ENCODE measurements at regions not wholly inside any gene's neighbourhood (a gene's known extent, or its start where the extent isn't known, plus 50 kb on each side); places are given as distances from the start of the nearest gene placed in this dataset.

- TF ChIP-seq TSHZ2 (CRISPR knock-in tag; IDR thresholded peaks at IDR 0.05) (no peak), ZNF8 (CRISPR knock-in tag; IDR thresholded peaks at IDR 0.05) (no peak), ZNF565 (CRISPR knock-in tag; conservative IDR thresholded peaks at IDR 0.05; ENCODE audit: low read depth) (no peak), TCF4 (CRISPR knock-in tag; IDR thresholded peaks at IDR 0.05; ENCODE audit: borderline replicate concordance) (no peak), ZNF70 (CRISPR knock-in tag; IDR thresholded peaks at IDR 0.05) (no peak), TOX (CRISPR knock-in tag; IDR thresholded peaks at IDR 0.05; ENCODE audit: borderline replicate concordance) (no peak), SNAI2 (CRISPR knock-in tag; IDR thresholded peaks at IDR 0.05) (no peak), GLIS3 (CRISPR knock-in tag; IDR thresholded peaks at IDR 0.05) (no peak), POU6F1 (CRISPR knock-in tag; IDR thresholded peaks at IDR 0.05; ENCODE audit: borderline replicate concordance, low read depth) (no peak), PPARA (CRISPR knock-in tag; IDR thresholded peaks at IDR 0.05; ENCODE audit: borderline replicate concordance) (no peak), ARNTL (CRISPR knock-in tag; IDR thresholded peaks at IDR 0.05; ENCODE audit: borderline replicate concordance, low read depth) (no peak), PATZ1 (CRISPR knock-in tag; IDR thresholded peaks at IDR 0.05; ENCODE audit: borderline replicate concordance) (no peak), BACH2 (CRISPR knock-in tag; IDR thresholded peaks at IDR 0.05; ENCODE audit: borderline replicate concordance) (no peak), OSR1 (CRISPR knock-in tag; IDR thresholded peaks at IDR 0.05) (no peak), ISL1 (CRISPR knock-in tag; IDR thresholded peaks at IDR 0.05) (no peak), ZFP30 (CRISPR knock-in tag; IDR thresholded peaks at IDR 0.05) (no peak), ESRRG (CRISPR knock-in tag; IDR thresholded peaks at IDR 0.05) (no peak)
- no peak for ATAC-seq
These were observed 690.4 kb downstream of the SLCO4C1 start for GRCh38 chr5:101605700-101606099.

- no peak for ATAC-seq
- TF ChIP-seq BACH2 (CRISPR knock-in tag; IDR thresholded peaks at IDR 0.05; ENCODE audit: borderline replicate concordance) (no peak), GLIS3 (CRISPR knock-in tag; IDR thresholded peaks at IDR 0.05) (no peak), ZNF70 (CRISPR knock-in tag; IDR thresholded peaks at IDR 0.05) (no peak), ZNF8 (CRISPR knock-in tag; IDR thresholded peaks at IDR 0.05) (no peak), ESRRG (CRISPR knock-in tag; IDR thresholded peaks at IDR 0.05) (no peak), ZFP30 (CRISPR knock-in tag; IDR thresholded peaks at IDR 0.05) (no peak), TSHZ2 (CRISPR knock-in tag; IDR thresholded peaks at IDR 0.05) (no peak)
These were observed 695.5 kb downstream of the SLCO4C1 start for GRCh38 chr5:101600614-101601013.

GRCh38 chr5:101590384-101590783 lies 687.3 kb upstream of the ST8SIA4 start:
- no peak for ATAC-seq
- TF ChIP-seq CSRNP3 (CRISPR knock-in tag; IDR thresholded peaks at IDR 0.05) (no peak), BACH2 (CRISPR knock-in tag; IDR thresholded peaks at IDR 0.05; ENCODE audit: borderline replicate concordance) (no peak), ZFP3 (CRISPR knock-in tag; IDR thresholded peaks at IDR 0.05) (no peak), ZNF8 (CRISPR knock-in tag; IDR thresholded peaks at IDR 0.05) (no peak), PATZ1 (CRISPR knock-in tag; IDR thresholded peaks at IDR 0.05; ENCODE audit: borderline replicate concordance) (no peak), ZNF70 (CRISPR knock-in tag; IDR thresholded peaks at IDR 0.05) (no peak), CSDC2 (CRISPR knock-in tag; IDR thresholded peaks at IDR 0.05) (no peak), ISL1 (CRISPR knock-in tag; IDR thresholded peaks at IDR 0.05) (no peak), RARB (CRISPR knock-in tag; IDR thresholded peaks at IDR 0.05) (no peak), ARNTL (CRISPR knock-in tag; IDR thresholded peaks at IDR 0.05; ENCODE audit: borderline replicate concordance, low read depth) (no peak), CREB5 (CRISPR knock-in tag; IDR thresholded peaks at IDR 0.05; ENCODE audit: low read depth) (no peak), TCF4 (CRISPR knock-in tag; IDR thresholded peaks at IDR 0.05; ENCODE audit: borderline replicate concordance) (no peak), GLIS3 (CRISPR knock-in tag; IDR thresholded peaks at IDR 0.05) (no peak), ESRRG (CRISPR knock-in tag; IDR thresholded peaks at IDR 0.05) (no peak), TOX (CRISPR knock-in tag; IDR thresholded peaks at IDR 0.05; ENCODE audit: borderline replicate concordance) (no peak), OSR1 (CRISPR knock-in tag; IDR thresholded peaks at IDR 0.05) (no peak), ZFP30 (CRISPR knock-in tag; IDR thresholded peaks at IDR 0.05) (no peak), PPARA (CRISPR knock-in tag; IDR thresholded peaks at IDR 0.05; ENCODE audit: borderline replicate concordance) (no peak)
